Upper lobe of right lung (tissue), 1 donor: ENCODE measurements at regions not wholly inside any gene's neighbourhood (a gene's known extent, or its start where the extent isn't known, plus 50 kb on each side); places are given as distances from the start of the nearest gene placed in this dataset.

ENCODE experiments used
- ATAC-seq: fragments of 200-7000 bp; cut with Tn5 transposase; one replicate; pipeline ENCODE4 v1.9.1; 2020; ENCODE audit warnings: mild to moderate bottlenecking, moderate library complexity
- DNase-seq: peaks from one replicate; pipeline ENCODE4 v3.0.0-alpha.2; 2020
- H3K27ac ChIP-seq: fragments of 200-600 bp; one replicate; pipeline ENCODE4 v1.8.0; 2022
- H3K27me3 ChIP-seq: fragments of 200-600 bp; one replicate; pipeline ENCODE4 v1.8.0; 2022; ENCODE audit warnings: mild to moderate bottlenecking
- H3K36me3 ChIP-seq: fragments of 200-600 bp; one replicate; pipeline ENCODE4 v1.8.0; 2022
- H3K4me1 ChIP-seq: fragments of 200-600 bp; one replicate; pipeline ENCODE4 v1.8.0; 2022
- H3K4me3 ChIP-seq: fragments of 200-600 bp; one replicate; pipeline ENCODE4 v1.8.0; 2022; ENCODE audit warnings: mild to moderate bottlenecking
- H3K9me3 ChIP-seq: fragments of 200-600 bp; one replicate; pipeline ENCODE4 v1.8.0; 2022
- CTCF ChIP-seq: fragments of 200-600 bp; IDR thresholded peaks from one replicate; pipeline ENCODE4 v1.8.0; 2022; ENCODE audit warnings: antibody characterized with exemption
- intact Hi-C: fragments of 100-400 bp; cut with DNase I; formaldehyde crosslinking; loops from one replicate; pipeline ENCODE4 v1.11.0; 2022
- donor health status: DM: no; HTN: yes; CAD: no; lungs with severe emphysema.

- Histone ChIP-seq H3K27ac (no peak overlapping the region), H3K4me3 (no peak overlapping the region), H3K9me3 (no peaks in the 10 kb centered on the region), H3K36me3 (no peaks in the 10 kb centered on the region), H3K27me3 (no peaks in the 10 kb centered on the region), H3K4me1 (no peaks in the 10 kb centered on the region)
- no peak for TF ChIP-seq CTCF
- ATAC-seq (no peak), DNase-seq (no peak)
- intact Hi-C loops, result no loop called here
Observed at GRCh38 chr1:94680039-94680377, 138.4 kb upstream of the F3 start.

DNA sequence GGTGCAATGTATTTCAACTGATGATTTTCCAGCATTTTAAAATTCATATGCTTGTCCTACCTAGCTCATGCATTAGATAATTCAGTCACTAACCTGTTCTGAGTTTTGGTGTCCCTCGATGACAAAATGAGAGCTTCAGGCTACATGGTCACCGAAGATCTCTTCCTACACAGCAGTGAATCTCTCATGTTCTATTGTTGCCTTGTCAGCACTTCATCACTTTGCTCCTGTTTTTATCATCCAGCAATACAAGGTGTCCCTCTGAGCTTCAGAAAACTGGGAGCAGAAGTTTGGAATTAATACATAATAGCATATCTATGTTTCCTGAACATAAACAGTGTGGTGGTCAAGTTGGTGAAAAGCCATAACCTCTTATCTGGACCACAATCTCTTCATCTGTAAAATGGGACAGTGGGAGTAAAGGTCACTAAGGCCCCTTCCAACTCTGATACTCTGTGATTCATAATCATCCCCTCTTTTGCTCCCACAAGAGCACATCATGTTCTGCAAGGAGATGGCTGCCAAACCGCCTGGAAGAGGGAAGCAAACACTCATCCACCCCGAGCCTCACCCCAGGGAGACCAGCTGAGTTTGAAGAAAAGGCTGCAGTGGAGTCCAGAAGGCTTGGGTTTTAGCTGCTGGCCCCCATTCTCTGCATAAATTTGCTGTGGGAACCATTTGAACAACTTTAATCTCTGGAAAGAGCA lies 137.9 kb upstream of the F3 start:
- no peak for TF ChIP-seq CTCF
- Histone ChIP-seq H3K4me1 (no peaks in the 10 kb centered on the region), H3K9me3 (no peaks in the 10 kb centered on the region), H3K27ac (no peak overlapping the region), H3K36me3 (no peaks in the 10 kb centered on the region), H3K27me3 (no peaks in the 10 kb centered on the region), H3K4me3 (no peak overlapping the region)
- intact Hi-C loops, result no loop called here
- DNase-seq (no peak), ATAC-seq (no peak)

DNA sequence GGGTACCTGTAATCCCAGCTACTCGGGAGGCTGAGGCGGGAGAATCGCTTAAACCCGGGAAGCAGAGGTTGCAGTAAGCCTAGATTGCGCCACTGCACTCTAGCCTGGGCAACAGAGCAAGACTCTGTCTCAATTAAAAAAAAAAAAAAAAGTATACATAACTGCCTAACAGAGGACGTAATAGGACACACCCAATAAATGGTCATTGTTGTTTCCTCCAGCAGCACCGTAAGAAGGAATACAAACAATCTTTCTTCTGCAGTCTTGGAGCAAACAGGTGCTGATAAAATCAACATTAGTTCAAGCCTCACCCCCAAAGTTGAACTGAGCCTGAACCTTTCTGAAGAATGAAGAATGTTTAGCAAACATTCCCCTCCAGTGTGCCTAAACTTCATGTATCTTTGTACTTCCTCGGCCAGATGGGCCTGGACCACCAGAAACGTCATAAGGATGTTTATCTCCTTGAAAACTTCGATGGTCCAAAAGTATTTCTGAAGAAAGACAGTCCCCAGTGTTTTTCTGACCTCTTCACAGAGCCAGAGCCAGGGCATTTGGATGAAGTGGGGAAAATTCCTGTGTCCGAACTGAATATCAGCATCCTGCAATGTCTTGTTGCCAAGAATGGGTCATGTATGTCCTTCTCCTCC lies 136.8 kb upstream of the F3 start:
- H3K36me3 ChIP-seq, result no peaks in the 10 kb centered on the region
- intact Hi-C loops, result no loop called here
- no peaks in the 10 kb centered on the region for H3K9me3 ChIP-seq
- H3K27me3 ChIP-seq, result no peaks in the 10 kb centered on the region
- ATAC-seq (no peak), DNase-seq (no peak)
- no peak for TF ChIP-seq CTCF
- H3K27ac ChIP-seq, result no peak overlapping the region
- no peaks in the 10 kb centered on the region for H3K4me1 ChIP-seq
- no peak overlapping the region for H3K4me3 ChIP-seq

DNA sequence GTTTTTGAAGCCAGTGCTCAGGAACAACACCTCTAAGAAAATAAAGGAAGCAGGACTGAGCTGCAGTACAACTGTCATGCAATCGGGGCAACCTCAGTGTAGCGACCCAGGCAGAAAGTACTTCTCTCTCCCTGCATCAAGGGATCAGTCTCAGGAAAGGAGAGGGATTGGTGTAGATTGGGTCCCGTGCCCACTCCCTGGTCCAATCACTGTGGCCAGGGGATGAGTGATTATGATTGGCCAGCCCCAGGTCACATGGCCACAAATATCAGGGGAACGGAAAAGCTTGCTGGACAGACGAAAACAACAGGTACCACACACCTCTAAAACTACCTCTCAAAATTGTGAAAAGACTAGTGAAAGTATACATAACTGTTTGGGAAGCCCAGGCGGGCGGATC lies 136.2 kb upstream of the F3 start:
- ATAC-seq (no peak), DNase-seq (no peak)
- no peak for TF ChIP-seq CTCF
- H3K27me3 ChIP-seq, result no peaks in the 10 kb centered on the region
- H3K36me3 ChIP-seq, result no peaks in the 10 kb centered on the region
- no peaks in the 10 kb centered on the region for H3K4me1 ChIP-seq
- no peak overlapping the region for H3K27ac ChIP-seq
- no peaks in the 10 kb centered on the region for H3K9me3 ChIP-seq
- intact Hi-C loops, result no loop called here
- H3K4me3 ChIP-seq, result no peak overlapping the region

GRCh38 chr1:94677087-94677486 lies 135.5 kb upstream of the F3 start:
- intact Hi-C loops, result no loop called here
- Histone ChIP-seq H3K4me3 (no peak overlapping the region), H3K27me3 (no peaks in the 10 kb centered on the region), H3K4me1 (no peaks in the 10 kb centered on the region), H3K27ac (no peak overlapping the region), H3K36me3 (no peaks in the 10 kb centered on the region), H3K9me3 (no peaks in the 10 kb centered on the region)
- DNase-seq (no peak), ATAC-seq (no peak)
- no peak for TF ChIP-seq CTCF
